CD4-positive, alpha-beta memory T cell (primary cell): ENCODE measurements at regions not wholly inside any gene's neighbourhood (a gene's known extent, or its start where the extent isn't known, plus 50 kb on each side); places are given as distances from the start of the nearest gene placed in this dataset.

ENCODE experiments used
- CTCF ChIA-PET: fragments of 350-600 bp; sonication (Branson Sonifier 250); formaldehyde crosslinking; loops from one replicate; lab custom pipeline; 2021; ENCODE audit warnings: inconsistent platforms; ENCODE audit not compliant: partially characterized antibody; lab: Charles Lee
- POLR2A ChIA-PET: fragments of 350-600 bp; sonication (Branson Sonifier 250); formaldehyde crosslinking; loops from one replicate; lab custom pipeline; 2021; ENCODE audit not compliant: partially characterized antibody; lab: Charles Lee
- DNase-seq, 5 donors: peaks; one replicate each; pipeline versions ENCODE4 v3.0.0 to v3.0.0-alpha.2; 2020 to 2022; ENCODE audit warnings: mixed read lengths in 1 of 5
- H3K27ac ChIP-seq: one replicate; pipeline ENCODE4 v1.7.0; 2013; ENCODE audit warnings: low read depth, low read length
- H3K27me3 ChIP-seq: 2 replicates; pipeline ENCODE4 v1.7.0; 2013; ENCODE audit warnings: mild to moderate bottlenecking, low read length, moderate library complexity; ENCODE audit not compliant: insufficient read depth
- H3K36me3 ChIP-seq: 2 replicates; pipeline ENCODE4 v1.7.0; 2013; ENCODE audit warnings: mild to moderate bottlenecking, low read length, moderate library complexity; ENCODE audit not compliant: insufficient read depth
- H3K4me1 ChIP-seq: 2 replicates; pipeline ENCODE4 v1.7.0; 2013; ENCODE audit warnings: mild to moderate bottlenecking, low read length, moderate library complexity; ENCODE audit not compliant: insufficient read depth
- H3K4me3 ChIP-seq, 2 donors: one replicate each; pipeline ENCODE4 v1.7.0; 2013; ENCODE audit warnings: low read length in 2 of 2, mild to moderate bottlenecking in 1 of 2
- H3K9me3 ChIP-seq, 2 donors: one replicate each; pipeline ENCODE4 v1.7.0; 2013; ENCODE audit warnings: low read length in 2 of 2, control low read depth in 1 of 2; ENCODE audit not compliant: control insufficient read depth in 1 of 2
- H3K27ac Mint-ChIP-seq, 7 donors: one replicate each; pipeline ENCODE4 v1.8.0; 2020 to 2021; ENCODE audit warnings: mixed read lengths in 7 of 7, mild to moderate bottlenecking in 6 of 7, inconsistent platforms in 3 of 7, moderate library complexity in 3 of 7
- H3K27me3 Mint-ChIP-seq, 2 donors: one replicate each; pipeline ENCODE4 v1.8.0; 2020 to 2021; ENCODE audit warnings: mixed read lengths in 2 of 2
- H3K36me3 Mint-ChIP-seq, 2 donors: one replicate each; pipeline ENCODE4 v1.8.0; 2020 to 2021; ENCODE audit warnings: mixed read lengths in 2 of 2, inconsistent platforms in 1 of 2, mild to moderate bottlenecking in 1 of 2
- H3K4me1 Mint-ChIP-seq, 4 donors: one replicate each; pipeline ENCODE4 v1.8.0; 2020 to 2021; ENCODE audit warnings: mixed read lengths in 4 of 4, mild to moderate bottlenecking in 1 of 4
- H3K4me3 Mint-ChIP-seq, 8 donors: one replicate each; pipeline ENCODE4 v1.8.0; 2020 to 2021; ENCODE audit warnings: mixed read lengths in 8 of 8, mild to moderate bottlenecking in 7 of 8, moderate library complexity in 6 of 8, inconsistent platforms in 3 of 8
- H3K9me3 Mint-ChIP-seq, 8 donors: one replicate each; pipeline ENCODE4 v1.8.0; 2020 to 2021; ENCODE audit warnings: mixed read lengths in 8 of 8, mild to moderate bottlenecking in 5 of 8, inconsistent platforms in 3 of 8, moderate library complexity in 1 of 8
- intact Hi-C: fragments of 100-400 bp; cut with micrococcal nuclease; formaldehyde crosslinking; loops from one replicate; pipeline ENCODE4 v1.15.1; 2023

DNA sequence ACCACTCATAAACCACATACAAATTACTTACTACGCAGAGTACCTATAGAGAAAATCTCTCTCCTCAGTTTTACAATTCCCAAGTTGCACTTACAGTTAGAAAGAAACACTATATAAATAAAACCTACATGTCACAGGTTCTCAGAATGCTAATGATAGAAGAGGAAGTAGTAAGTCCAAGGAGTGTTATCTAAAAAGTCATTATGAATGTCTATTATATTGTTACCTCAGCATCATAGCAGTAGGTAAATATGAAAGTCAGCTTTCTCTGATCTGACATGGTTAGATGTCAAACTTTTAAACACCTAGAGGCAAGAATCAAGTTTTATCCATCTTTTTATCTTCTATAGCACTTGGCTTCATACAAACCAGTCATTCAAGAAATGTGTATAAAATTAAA, 163.2 kb upstream of the FAM241A start:
- DNase-seq = no peak
- H3K27ac ChIP-seq = no peak overlapping the region
- intact Hi-C loops = no loop called here
- no peaks in the 10 kb centered on the region for H3K36me3 Mint-ChIP-seq
- H3K27me3 Mint-ChIP-seq = peaks cover 7 to 9% of the 10 kb centered on the region in 2 donors
- no peak overlapping the region for H3K4me3 Mint-ChIP-seq
- POLR2A ChIA-PET = no interaction called here
- H3K27ac Mint-ChIP-seq = no peak overlapping the region
- no peaks in the 10 kb centered on the region for H3K36me3 ChIP-seq
- H3K9me3 ChIP-seq = no peaks in the 10 kb centered on the region
- no peaks in the 10 kb centered on the region for H3K4me1 ChIP-seq
- peaks cover 0 to 2% (median 0%) of the 10 kb centered on the region in 8 donors for H3K9me3 Mint-ChIP-seq
- CTCF ChIA-PET = no interaction called here
- peaks cover 0 to 4% (median 0%) of the 10 kb centered on the region in 4 donors for H3K4me1 Mint-ChIP-seq
- no peaks in the 10 kb centered on the region for H3K27me3 ChIP-seq
- H3K4me3 ChIP-seq = no peak overlapping the region

DNA sequence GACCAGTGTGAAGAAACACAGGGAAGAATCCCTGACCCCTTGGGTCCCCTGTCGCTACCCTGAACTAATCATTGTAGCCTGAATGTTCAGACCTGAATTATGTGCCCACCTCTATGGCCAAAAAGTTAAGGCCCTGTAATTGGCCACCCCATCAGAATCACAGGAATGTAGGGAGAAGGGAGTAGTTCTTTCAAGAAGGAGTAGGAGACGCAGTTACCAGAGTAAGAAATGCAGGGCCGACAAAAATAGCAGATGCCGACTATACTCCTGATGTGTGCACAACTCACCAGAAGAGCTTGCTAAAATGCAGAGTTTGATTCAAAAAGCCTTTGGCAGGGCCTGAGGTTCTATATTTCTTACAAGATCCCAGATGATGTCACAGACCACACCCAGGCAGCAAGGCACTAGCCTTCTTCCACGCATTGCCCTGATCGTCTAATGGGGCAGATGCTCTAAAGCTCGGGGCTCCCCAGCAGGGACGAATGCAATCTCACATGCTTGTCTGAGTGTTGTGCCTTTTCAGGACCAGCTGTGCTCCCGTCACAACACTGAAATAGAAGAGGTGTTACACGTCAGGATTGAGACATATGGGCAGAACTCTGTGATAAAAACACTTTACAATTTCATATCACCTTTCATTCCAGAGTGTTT, 161.0 kb upstream of the FAM241A start:
- no peak overlapping the region for H3K4me3 ChIP-seq
- peaks cover 0 to 4% (median 0%) of the 10 kb centered on the region in 4 donors for H3K4me1 Mint-ChIP-seq
- POLR2A ChIA-PET = no interaction called here
- no peaks in the 10 kb centered on the region for H3K4me1 ChIP-seq
- CTCF ChIA-PET = no interaction called here
- no peaks in the 10 kb centered on the region for H3K27me3 ChIP-seq
- H3K27me3 Mint-ChIP-seq = peaks cover 8 to 12% of the 10 kb centered on the region in 2 donors
- no peaks in the 10 kb centered on the region for H3K36me3 ChIP-seq
- no peak overlapping the region for H3K27ac Mint-ChIP-seq
- no peaks in the 10 kb centered on the region for H3K9me3 ChIP-seq
- H3K4me3 Mint-ChIP-seq = no peak overlapping the region
- no peak overlapping the region for H3K27ac ChIP-seq
- no peak for DNase-seq
- no peaks in the 10 kb centered on the region for H3K36me3 Mint-ChIP-seq
- peaks cover 0 to 2% (median 0%) of the 10 kb centered on the region in 8 donors for H3K9me3 Mint-ChIP-seq
- intact Hi-C loops = no loop called here

DNA sequence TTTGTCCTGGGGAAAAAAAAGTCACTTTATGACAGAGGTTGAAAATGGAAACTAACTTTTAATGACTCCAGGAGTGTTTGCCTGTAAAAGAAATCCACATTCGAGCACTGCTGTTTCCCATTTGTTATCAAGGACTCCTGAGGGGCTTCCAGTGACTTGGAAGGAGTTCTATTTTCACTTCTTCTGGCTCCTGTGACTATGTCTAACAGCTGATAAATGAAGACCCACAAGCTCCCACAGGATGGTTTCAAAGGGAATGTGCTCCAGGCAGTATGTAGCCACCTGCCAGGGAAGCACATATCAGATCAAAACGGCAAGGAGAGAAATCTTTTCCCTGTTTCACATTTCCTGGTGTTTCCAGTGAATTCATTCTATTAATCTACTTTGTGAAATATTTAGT, 159.8 kb upstream of the FAM241A start:
- Histone ChIP-seq H3K36me3 (no peaks in the 10 kb centered on the region), H3K27me3 (no peaks in the 10 kb centered on the region), H3K4me3 (no peak overlapping the region), H3K9me3 (no peaks in the 10 kb centered on the region), H3K27ac (no peak overlapping the region), H3K4me1 (no peaks in the 10 kb centered on the region)
- H3K27ac Mint-ChIP-seq = no peak overlapping the region
- H3K4me3 Mint-ChIP-seq = no peak overlapping the region
- CTCF ChIA-PET = no interaction called here
- no peaks in the 10 kb centered on the region for H3K9me3 Mint-ChIP-seq
- POLR2A ChIA-PET = no interaction called here
- H3K36me3 Mint-ChIP-seq = no peaks in the 10 kb centered on the region
- DNase-seq = no peak
- H3K4me1 Mint-ChIP-seq = peaks cover 0 to 4% (median 0%) of the 10 kb centered on the region in 4 donors
- intact Hi-C loops = no loop called here
- peaks cover 8 to 9% of the 10 kb centered on the region in 2 donors for H3K27me3 Mint-ChIP-seq

DNA sequence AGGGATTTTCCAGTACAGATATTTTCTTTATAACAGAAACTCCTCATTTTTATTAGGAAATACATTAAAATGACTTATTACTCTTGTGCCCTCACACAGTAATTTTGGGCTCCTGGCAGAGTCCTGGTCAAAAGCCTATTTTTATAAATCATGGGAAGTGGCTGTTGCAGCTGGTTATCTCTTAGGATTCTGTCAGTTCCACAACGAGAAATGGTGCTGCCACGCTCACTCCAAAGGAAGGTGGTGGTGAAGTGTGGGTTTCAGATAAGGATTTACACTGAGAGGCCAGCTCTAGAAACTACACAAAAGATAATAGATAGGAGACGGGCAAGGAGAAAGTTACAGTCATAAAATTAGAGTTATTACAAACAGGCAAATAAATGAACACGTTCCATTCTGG, 159.2 kb upstream of the FAM241A start:
- Histone ChIP-seq H3K27ac (no peak overlapping the region), H3K36me3 (no peaks in the 10 kb centered on the region), H3K9me3 (no peaks in the 10 kb centered on the region), H3K4me1 (no peaks in the 10 kb centered on the region), H3K27me3 (no peaks in the 10 kb centered on the region), H3K4me3 (no peak overlapping the region)
- H3K9me3 Mint-ChIP-seq = no peaks in the 10 kb centered on the region
- no peak overlapping the region for H3K4me3 Mint-ChIP-seq
- H3K36me3 Mint-ChIP-seq = no peaks in the 10 kb centered on the region
- H3K27ac Mint-ChIP-seq = no peak overlapping the region
- intact Hi-C loops = no loop called here
- no peak for DNase-seq
- ChIA-PET POLR2A (no interaction called here), CTCF (no interaction called here)
- H3K4me1 Mint-ChIP-seq = peaks cover 0 to 4% (median 0%) of the 10 kb centered on the region in 4 donors
- peaks cover 8 to 9% of the 10 kb centered on the region in 2 donors for H3K27me3 Mint-ChIP-seq

GRCh38 chr4:111988514-111988913, 156.7 kb upstream of the FAM241A start:
- no peak overlapping the region for H3K4me3 Mint-ChIP-seq
- no peaks in the 10 kb centered on the region for H3K9me3 Mint-ChIP-seq
- Histone ChIP-seq H3K27me3 (no peaks in the 10 kb centered on the region), H3K4me1 (no peaks in the 10 kb centered on the region), H3K9me3 (no peaks in the 10 kb centered on the region), H3K36me3 (no peaks in the 10 kb centered on the region), H3K4me3 (no peak overlapping the region), H3K27ac (no peak overlapping the region)
- H3K27me3 Mint-ChIP-seq = peaks cover 9% of the 10 kb centered on the region in 2 donors
- no peak overlapping the region for H3K27ac Mint-ChIP-seq
- CTCF ChIA-PET = no interaction called here
- intact Hi-C loops = no loop called here
- peaks cover 0 to 4% (median 0%) of the 10 kb centered on the region in 4 donors for H3K4me1 Mint-ChIP-seq
- DNase-seq = no peak
- no peaks in the 10 kb centered on the region for H3K36me3 Mint-ChIP-seq
- POLR2A ChIA-PET = no interaction called here

DNA sequence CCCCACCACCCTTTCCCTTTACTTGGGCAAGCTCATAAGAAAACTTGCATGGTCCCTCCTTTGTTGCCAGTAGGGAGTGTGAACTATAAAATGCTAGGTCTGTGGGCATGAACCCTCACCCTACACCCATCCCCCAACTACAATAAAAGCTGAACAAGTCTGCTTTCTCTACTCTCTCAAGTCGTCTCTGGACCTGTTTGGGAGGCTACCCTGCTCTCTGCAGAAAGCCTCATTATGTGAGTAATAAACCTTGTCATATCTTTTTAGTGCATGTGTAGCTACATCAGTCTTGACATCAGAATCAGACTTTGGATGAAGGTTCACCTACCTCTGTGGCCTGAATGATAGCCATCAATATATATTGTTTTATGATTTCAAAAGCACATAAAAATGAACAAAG, 155.4 kb upstream of the FAM241A start:
- Histone ChIP-seq H3K36me3 (no peaks in the 10 kb centered on the region), H3K9me3 (no peaks in the 10 kb centered on the region), H3K4me3 (no peak overlapping the region), H3K27me3 (no peaks in the 10 kb centered on the region), H3K4me1 (no peaks in the 10 kb centered on the region), H3K27ac (no peak overlapping the region)
- Mint-ChIP-seq H3K27ac (no peak overlapping the region), H3K9me3 (peaks cover 0 to 2% (median 0%) of the 10 kb centered on the region in 8 donors), H3K27me3 (peaks cover 5 to 10% of the 10 kb centered on the region in 2 donors), H3K4me1 (peaks cover 0 to 4% (median 0%) of the 10 kb centered on the region in 4 donors), H3K4me3 (no peak overlapping the region), H3K36me3 (no peaks in the 10 kb centered on the region)
- POLR2A ChIA-PET = no interaction called here
- intact Hi-C loops = no loop called here
- DNase-seq = no peak
- CTCF ChIA-PET = no interaction called here

DNA sequence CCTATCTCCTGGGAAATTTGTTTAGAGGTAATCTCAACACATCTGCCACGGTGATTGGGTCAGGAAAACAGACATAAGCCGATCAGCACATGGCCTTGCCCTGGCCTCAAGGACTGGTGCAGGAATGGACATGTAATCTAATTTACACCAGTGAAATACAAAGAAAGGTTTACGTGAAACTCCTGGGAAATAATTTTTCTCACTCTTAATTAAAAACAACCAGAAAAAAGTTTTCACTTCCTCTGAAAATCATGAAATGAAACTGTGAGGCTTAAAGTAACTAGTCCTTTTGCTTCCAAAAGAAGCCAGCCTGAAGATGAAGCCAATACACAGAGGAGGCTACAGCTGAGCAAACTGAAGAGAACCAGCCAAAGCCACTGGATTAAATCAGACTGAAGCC, 154.1 kb upstream of the FAM241A start:
- DNase-seq = no peak
- H3K27ac Mint-ChIP-seq = no peak overlapping the region
- H3K9me3 Mint-ChIP-seq = peaks cover 0 to 2% (median 0%) of the 10 kb centered on the region in 8 donors
- Histone ChIP-seq H3K4me3 (no peak overlapping the region), H3K36me3 (no peaks in the 10 kb centered on the region), H3K27me3 (no peaks in the 10 kb centered on the region), H3K27ac (no peak overlapping the region), H3K9me3 (no peaks in the 10 kb centered on the region), H3K4me1 (no peaks in the 10 kb centered on the region)
- peaks cover 0 to 2% (median 0%) of the 10 kb centered on the region in 4 donors for H3K4me1 Mint-ChIP-seq
- no peaks in the 10 kb centered on the region for H3K36me3 Mint-ChIP-seq
- peaks cover 4 to 9% of the 10 kb centered on the region in 2 donors for H3K27me3 Mint-ChIP-seq
- H3K4me3 Mint-ChIP-seq = no peak overlapping the region
- ChIA-PET CTCF (no interaction called here), POLR2A (no interaction called here)
- intact Hi-C loops = no loop called here
